Left ventricle myocardium inferior (tissue), 1 donor: ENCODE measurements at regions not wholly inside any gene's neighbourhood (a gene's known extent, or its start where the extent isn't known, plus 50 kb on each side); places are given as distances from the start of the nearest gene placed in this dataset.
"Not testable (repeated sequence)": the region's sequence is repeated elsewhere in the genome, so short reads cannot be mapped to it uniquely, and the experiment has no call there.

Source experiments
- DNase-seq: peaks from one replicate; pipeline ENCODE4 v3.0.0-alpha.2; 2020
- H3K27ac ChIP-seq: fragments of 200-600 bp; replicated peaks from 2 replicates; pipeline ENCODE4 v1.8.0; 2021
- H3K27me3 ChIP-seq: fragments of 200-600 bp; 2 replicates; pipeline ENCODE4 v1.8.0; 2021; ENCODE audit warnings: low read depth
- H3K36me3 ChIP-seq: fragments of 200-600 bp; 2 replicates; pipeline ENCODE4 v1.8.0; 2021
- H3K4me1 ChIP-seq: fragments of 200-600 bp; 2 replicates; pipeline ENCODE4 v1.8.0; 2021
- H3K4me3 ChIP-seq: fragments of 200-600 bp; 2 replicates; pipeline ENCODE4 v1.8.0; 2021; ENCODE audit warnings: mild to moderate bottlenecking, moderate library complexity
- H3K9me3 ChIP-seq: fragments of 200-600 bp; replicated peaks from 2 replicates; pipeline ENCODE4 v1.8.0; 2021
- intact Hi-C: fragments of 100-400 bp; cut with micrococcal nuclease; formaldehyde crosslinking; loops from one replicate; pipeline ENCODE4 v1.11.0; 2022
- TF ChIP-seq, protein P1 (sequence below): fragments of 200-600 bp; IDR thresholded peaks from 2 replicates; pipeline ENCODE4 v1.8.0; 2021; ENCODE audit warnings: antibody characterized with exemption, mild to moderate bottlenecking, borderline replicate concordance
- donor health status: DM: no; HTN: yes; CAD: no; lungs with severe emphysema.

DNA sequence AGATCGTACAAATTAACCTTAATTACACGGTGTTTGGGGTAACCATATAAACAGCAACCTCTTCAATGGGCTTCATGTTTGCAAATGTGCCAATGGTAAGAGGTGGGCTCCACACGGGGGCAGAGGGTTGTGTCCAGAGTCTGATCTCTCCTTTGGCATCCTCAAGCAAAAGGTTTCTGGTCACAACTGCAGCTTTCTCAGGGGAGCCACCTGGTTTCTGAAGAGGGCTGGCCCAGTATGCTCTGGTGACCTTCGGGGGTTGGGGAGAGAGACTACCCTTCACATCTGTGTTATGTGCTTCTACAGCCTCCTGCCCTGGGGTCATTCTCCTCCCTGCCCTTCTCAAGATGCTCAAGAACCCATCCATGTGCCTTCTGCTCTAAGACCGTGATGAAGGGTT, 259.6 kb downstream of the CRLF2 start:
- no peaks in the 10 kb centered on the region for H3K9me3 ChIP-seq
- no peak overlapping the region for H3K27ac ChIP-seq
- H3K4me1 ChIP-seq, result no peaks in the 10 kb centered on the region
- no peaks in the 10 kb centered on the region for H3K36me3 ChIP-seq
- no peak overlapping the region for H3K4me3 ChIP-seq
- DNase-seq, result no peak
- H3K27me3 ChIP-seq, result no peaks in the 10 kb centered on the region
- TF ChIP-seq, protein P1, sequence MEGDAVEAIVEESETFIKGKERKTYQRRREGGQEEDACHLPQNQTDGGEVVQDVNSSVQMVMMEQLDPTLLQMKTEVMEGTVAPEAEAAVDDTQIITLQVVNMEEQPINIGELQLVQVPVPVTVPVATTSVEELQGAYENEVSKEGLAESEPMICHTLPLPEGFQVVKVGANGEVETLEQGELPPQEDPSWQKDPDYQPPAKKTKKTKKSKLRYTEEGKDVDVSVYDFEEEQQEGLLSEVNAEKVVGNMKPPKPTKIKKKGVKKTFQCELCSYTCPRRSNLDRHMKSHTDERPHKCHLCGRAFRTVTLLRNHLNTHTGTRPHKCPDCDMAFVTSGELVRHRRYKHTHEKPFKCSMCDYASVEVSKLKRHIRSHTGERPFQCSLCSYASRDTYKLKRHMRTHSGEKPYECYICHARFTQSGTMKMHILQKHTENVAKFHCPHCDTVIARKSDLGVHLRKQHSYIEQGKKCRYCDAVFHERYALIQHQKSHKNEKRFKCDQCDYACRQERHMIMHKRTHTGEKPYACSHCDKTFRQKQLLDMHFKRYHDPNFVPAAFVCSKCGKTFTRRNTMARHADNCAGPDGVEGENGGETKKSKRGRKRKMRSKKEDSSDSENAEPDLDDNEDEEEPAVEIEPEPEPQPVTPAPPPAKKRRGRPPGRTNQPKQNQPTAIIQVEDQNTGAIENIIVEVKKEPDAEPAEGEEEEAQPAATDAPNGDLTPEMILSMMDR, result no peak
- intact Hi-C loops, result no loop called here

DNA sequence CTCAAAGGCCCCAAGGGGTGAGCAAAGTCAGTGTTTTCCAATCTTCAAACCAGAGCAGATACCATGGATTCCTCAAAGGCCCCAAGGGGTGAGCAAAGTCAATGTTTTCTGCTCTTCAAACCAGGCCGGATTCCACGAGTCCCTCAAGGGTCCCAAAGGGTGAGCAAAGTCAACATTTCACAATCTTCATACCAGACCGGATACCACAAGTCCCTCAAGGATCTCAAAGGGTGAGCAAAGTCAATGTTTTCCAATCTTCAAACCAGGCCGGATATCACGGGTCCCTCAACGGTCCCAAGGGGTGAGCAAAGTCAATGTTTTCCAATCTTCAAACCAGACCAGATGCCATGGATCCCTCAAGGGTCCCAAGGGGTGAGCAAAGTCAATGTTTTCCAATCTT, 265.2 kb downstream of the CRLF2 start:
- DNase-seq, intact Hi-C loops, H3K27ac ChIP-seq, H3K9me3 ChIP-seq, H3K27me3 ChIP-seq, H3K36me3 ChIP-seq, H3K4me3 ChIP-seq, H3K4me1 ChIP-seq: not testable (repeated sequence)

DNA sequence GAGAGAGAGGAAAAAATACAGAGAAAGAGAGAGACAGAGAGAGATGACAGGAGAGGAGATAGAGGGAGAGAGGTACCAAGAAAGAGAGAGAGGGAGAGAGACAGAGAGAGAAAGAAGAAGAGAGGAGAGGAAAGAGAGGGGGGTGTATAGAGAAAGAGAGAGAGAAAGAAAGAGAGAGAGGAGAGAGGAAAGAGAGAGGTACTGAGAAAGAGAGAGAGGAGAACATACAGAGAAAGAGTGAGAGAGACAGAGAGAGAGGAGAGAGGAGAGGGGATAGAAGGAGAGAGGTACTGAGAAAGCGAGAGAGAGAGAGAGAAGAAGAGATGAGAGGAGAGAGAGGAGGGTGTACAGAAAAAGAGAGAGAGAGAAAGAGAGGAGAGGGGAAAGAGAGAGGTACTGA, 269.4 kb downstream of the CRLF2 start:
- Histone ChIP-seq H3K27me3 (peaks cover 15% of the 10 kb centered on the region), H3K9me3 (no peaks in the 10 kb centered on the region), H3K4me1 (no peaks in the 10 kb centered on the region), H3K4me3 (no peak overlapping the region), H3K36me3 (no peaks in the 10 kb centered on the region), H3K27ac (no peak overlapping the region)
- no peak for DNase-seq
- intact Hi-C loops, result no loop called here
- TF ChIP-seq, protein P1, result no peak

DNA sequence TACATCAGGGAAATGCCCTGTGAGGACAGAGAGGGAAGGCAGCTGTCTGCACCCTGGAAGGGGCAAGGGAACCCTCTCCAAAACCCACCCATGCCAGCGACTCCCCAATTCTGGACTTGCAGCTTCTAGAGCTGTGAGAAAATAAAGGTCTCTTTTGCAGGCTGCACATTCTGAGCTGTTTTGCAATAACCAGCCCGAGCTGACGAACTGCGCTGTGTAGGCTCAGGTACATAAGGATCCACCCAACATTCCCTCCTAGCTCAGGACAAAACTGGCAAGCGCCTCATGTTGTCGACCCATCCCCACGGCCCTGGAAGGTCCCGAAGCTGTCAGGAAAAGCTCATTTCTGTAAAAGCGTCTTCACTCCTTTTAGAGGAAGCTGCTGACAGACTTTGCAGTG, 271.8 kb downstream of the CRLF2 start:
- Histone ChIP-seq H3K27ac (no peak overlapping the region), H3K9me3 (no peaks in the 10 kb centered on the region), H3K27me3 (peaks cover 15% of the 10 kb centered on the region), H3K36me3 (no peaks in the 10 kb centered on the region), H3K4me3 (no peak overlapping the region), H3K4me1 (no peaks in the 10 kb centered on the region)
- TF ChIP-seq, protein P1, result no peak
- DNase-seq, result no peak
- intact Hi-C loops, result no loop called here

DNA sequence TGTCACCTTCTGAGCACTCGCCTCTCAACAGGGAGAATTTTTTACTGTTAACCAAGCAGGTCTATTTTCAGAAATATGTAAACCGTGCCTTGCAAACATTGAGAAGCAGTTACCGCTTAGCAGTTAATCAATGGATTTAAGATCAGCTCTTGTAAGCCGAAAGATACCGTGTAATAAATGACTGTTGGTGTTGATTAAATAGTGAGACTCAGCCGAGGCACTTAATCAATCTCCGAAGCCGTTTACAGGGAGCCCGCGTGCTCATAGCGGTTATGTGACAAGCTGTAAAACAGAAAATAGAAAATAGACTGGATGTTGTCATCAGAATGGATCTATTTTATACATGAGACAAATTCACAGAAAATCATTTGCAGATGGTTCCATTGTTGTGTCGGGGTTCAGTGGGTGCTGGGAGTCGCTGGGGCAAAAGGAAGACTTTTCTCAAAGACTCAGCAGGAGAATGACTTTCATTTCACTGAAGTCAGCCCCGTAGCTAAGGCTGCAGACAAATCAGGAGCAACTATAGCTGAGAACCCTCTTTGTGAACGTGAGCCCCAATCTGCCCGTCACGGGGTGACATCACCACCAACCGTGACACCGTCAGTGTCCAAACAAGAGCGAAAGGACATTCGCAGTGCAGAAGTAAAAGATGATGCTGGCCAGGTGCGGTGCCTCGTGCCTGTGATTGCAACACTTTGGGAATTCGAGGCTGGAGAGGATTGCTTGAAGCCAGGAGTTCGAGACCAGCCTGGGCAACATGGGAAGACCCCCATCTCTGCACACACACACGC, 275.3 kb downstream of the CRLF2 start:
- Histone ChIP-seq H3K27me3 (peaks cover 15% of the 10 kb centered on the region), H3K27ac (no peak overlapping the region), H3K4me3 (no peak overlapping the region), H3K4me1 (no peaks in the 10 kb centered on the region), H3K36me3 (no peaks in the 10 kb centered on the region), H3K9me3 (peaks cover 8% of the 10 kb centered on the region)
- TF ChIP-seq, protein P1, result no peak
- intact Hi-C loops, result no loop called here
- no peak for DNase-seq

DNA sequence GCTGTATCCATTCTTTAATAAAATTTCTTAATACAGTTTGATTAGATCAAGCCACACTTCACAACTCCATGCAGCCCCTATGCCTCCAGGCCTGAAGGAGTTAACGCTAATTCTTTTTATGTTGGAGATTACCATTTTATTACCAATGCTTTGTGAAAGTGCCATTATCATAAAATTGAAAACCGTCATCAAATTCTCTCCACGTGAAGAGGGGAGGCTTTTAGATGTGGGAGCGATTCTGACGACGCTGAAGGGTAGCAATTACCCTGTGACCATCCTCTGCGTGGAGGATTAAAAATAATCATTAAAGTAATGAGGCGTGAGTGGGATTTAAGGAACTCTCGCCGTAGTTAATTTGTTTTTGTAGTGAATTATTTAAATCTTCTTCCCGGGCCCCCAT, 278.8 kb downstream of the CRLF2 start:
- no peaks in the 10 kb centered on the region for H3K27me3 ChIP-seq
- no peaks in the 10 kb centered on the region for H3K4me1 ChIP-seq
- DNase-seq, result no peak
- TF ChIP-seq, protein P1, result no peak
- no peak overlapping the region for H3K27ac ChIP-seq
- no peaks in the 10 kb centered on the region for H3K36me3 ChIP-seq
- peaks cover 12% of the 10 kb centered on the region for H3K9me3 ChIP-seq
- intact Hi-C loops, result no loop called here
- no peak overlapping the region for H3K4me3 ChIP-seq
